ENCODE measurements at regions not wholly inside any gene's neighbourhood (a gene's known extent, or its start where the extent isn't known, plus 50 kb on each side); places are given as distances from the start of the nearest gene placed in this dataset.
A peak's percentile ranks its signal among the peaks of the same experiment; 100 is the strongest.
"Not testable (repeated sequence)": the region's sequence is repeated elsewhere in the genome, so short reads cannot be mapped to it uniquely, and the experiment has no call there.

DNA sequence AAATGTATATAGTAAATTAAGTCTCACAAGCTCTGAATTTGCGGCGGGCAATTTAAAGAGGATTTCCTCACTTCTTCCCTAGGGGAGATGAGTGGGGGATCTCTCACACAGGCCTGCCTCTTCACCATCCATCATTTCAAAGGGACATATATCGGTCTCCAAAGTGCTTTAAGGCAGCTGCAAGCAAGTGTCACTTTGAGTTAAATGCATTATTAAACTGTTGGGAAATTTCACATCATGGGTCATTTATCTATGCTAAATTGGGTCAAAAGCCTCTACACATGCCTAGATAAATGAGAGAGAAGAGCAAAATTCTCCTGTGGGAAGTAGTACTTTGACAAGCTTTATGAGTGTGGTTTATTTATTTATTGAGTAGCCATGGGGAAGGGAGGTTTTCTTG lies 1106.1 kb upstream of the GOT2 start (continued):
- no peak for TF ChIP-seq ZNF646 (CRISPR knock-in tag; IDR thresholded peaks at IDR 0.05)

GRCh38 chr16:59826767-59827166 lies 1092.7 kb upstream of the GOT2 start:
- Histone ChIP-seq H3K4me1 (ENCODE audit: insufficient read depth, low read length) (no peaks in the 10 kb centered on the region), H3K4me3 (replicated peaks in 1 of 3; ENCODE audit: insufficient read depth in 1 of 3, low read depth in 2 of 3, low read length in 3 of 3) (no peak overlapping the region), H4K20me1 (ENCODE audit: insufficient read depth, low read length) (no peaks in the 10 kb centered on the region), H3K27me3 (ENCODE audit: control insufficient read depth in 1 of 2, insufficient read depth in 2 of 2, low read length in 2 of 2) (no peaks in the 10 kb centered on the region), H2AFZ (ENCODE audit: low read length) (no peak overlapping the region), H3K4me2 (ENCODE audit: low read depth, low read length) (no peak overlapping the region), H3K79me2 (ENCODE audit: insufficient read depth, low read length) (no peaks in the 10 kb centered on the region), H3K36me3 (replicated peaks in 1 of 2; ENCODE audit: control insufficient read depth in 1 of 2, insufficient read depth in 2 of 2, low read length in 2 of 2) (no peaks in the 10 kb centered on the region), H3K9ac (ENCODE audit: insufficient read depth, low read depth, low read length) (no peak overlapping the region), H3K9me3 (ENCODE audit: low read length) (peaks cover 53% of the 10 kb centered on the region), H3K27ac (ENCODE audit: extremely low read length, insufficient read depth, low read length) (no peak overlapping the region)
- peak; percentile 49 to 65; a peak in 3 of 4 replicates for TF ChIP-seq MAFK (conservative IDR thresholded peaks at IDR 0.05 in 1 of 2, IDR thresholded peaks at IDR 0.05 in 1 of 2; ENCODE audit: low read length in 2 of 2)
- TF ChIP-seq MAFF (IDR thresholded peaks at IDR 0.05; ENCODE audit: low read depth, low read length), result peak; percentile 38
- no peak for TF ChIP-seq ZNF33B (CRISPR knock-in tag; IDR thresholded peaks at IDR 0.05)
- TF ChIP-seq SETDB1 (CRISPR knock-in tag; IDR thresholded peaks at IDR 0.05; ENCODE audit: borderline replicate concordance), result no peak
- TF ChIP-seq PRPF4 (IDR thresholded peaks at IDR 0.05; ENCODE audit: low read depth, low read length, poor library complexity, severe bottlenecking), result no peak
- TF ChIP-seq GLI4 (CRISPR knock-in tag; IDR thresholded peaks at IDR 0.05; ENCODE audit: borderline replicate concordance), result no peak
- 9% methylated on average over 1 of the region's 1 CpG for WGBS (ENCODE audit: low lambda C conversion rate)
- BruUV-seq (replicated peaks), result no TSS peak
- in situ Hi-C loops (cut with HindIII; ENCODE audit: extremely low pct_ligation_motif_present, low pct_unique_long_range_greater_than_20kb) (no loop called here), intact Hi-C loops (cut with micrococcal nuclease; ENCODE audit: unreplicated experiment) (no loop called here)
- FAIRE-seq (no peak), ATAC-seq (no peak), DNase-seq (ENCODE audit: low spot score) (no peak)
- POLR2A ChIA-PET, result no interaction called here
- CTCF ChIA-PET (ENCODE audit: low intra/inter-chr PET ratio, low total read pairs), result no interaction called here

GRCh38 chr16:59809488-59809887 lies 1075.4 kb upstream of the GOT2 start:
- ATAC-seq; H3K27ac ChIP-seq (ENCODE audit: extremely low read length, insufficient read depth, low read length); H3K4me1 ChIP-seq (ENCODE audit: insufficient read depth, low read length); CTCF ChIA-PET (ENCODE audit: low intra/inter-chr PET ratio, low total read pairs); intact Hi-C loops (cut with micrococcal nuclease; ENCODE audit: unreplicated experiment); in situ Hi-C loops (cut with HindIII; ENCODE audit: extremely low pct_ligation_motif_present, low pct_unique_long_range_greater_than_20kb); DNase-seq (ENCODE audit: low spot score); BruUV-seq (replicated peaks); H3K36me3 ChIP-seq (replicated peaks in 1 of 2; ENCODE audit: control insufficient read depth in 1 of 2, insufficient read depth in 2 of 2, low read length in 2 of 2); H3K27me3 ChIP-seq (ENCODE audit: control insufficient read depth in 1 of 2, insufficient read depth in 2 of 2, low read length in 2 of 2); H3K79me2 ChIP-seq (ENCODE audit: insufficient read depth, low read length); H3K4me2 ChIP-seq (ENCODE audit: low read depth, low read length); POLR2A ChIA-PET; H3K9ac ChIP-seq (ENCODE audit: insufficient read depth, low read depth, low read length); H2AFZ ChIP-seq (ENCODE audit: low read length); H4K20me1 ChIP-seq (ENCODE audit: insufficient read depth, low read length); H3K4me3 ChIP-seq (replicated peaks in 1 of 3; ENCODE audit: insufficient read depth in 1 of 3, low read depth in 2 of 3, low read length in 3 of 3); FAIRE-seq: not testable (repeated sequence)
- peaks cover 66% of the 10 kb centered on the region for H3K9me3 ChIP-seq (ENCODE audit: low read length)
- 27% methylated on average over 11 of the region's 11 CpGs for WGBS (ENCODE audit: low lambda C conversion rate)

All from HepG2 (cell line).